Middle frontal gyrus (tissue), 1 donor: ENCODE measurements at regions not wholly inside any gene's neighbourhood (a gene's known extent, or its start where the extent isn't known, plus 50 kb on each side); places are given as distances from the start of the nearest gene placed in this dataset.
"Not testable (repeated sequence)": the region's sequence is repeated elsewhere in the genome, so short reads cannot be mapped to it uniquely, and the experiment has no call there.

Experiments
- DNase-seq: peaks from one replicate; pipeline ENCODE4 v3.0.0-alpha.2; 2015; ENCODE audit warnings: low spot score; ENCODE audit errors: extremely low spot score

GRCh38 chr15:93954985-93955571 lies 276.3 kb upstream of the MCTP2 start:
- DNase-seq: no peak

GRCh38 chr15:93948726-93949125 lies 282.6 kb upstream of the MCTP2 start:
- no peak for DNase-seq

GRCh38 chr15:93943586-93943985 lies 287.8 kb upstream of the MCTP2 start:
- DNase-seq: no peak

- no peak for DNase-seq
These were observed 289.1 kb upstream of the MCTP2 start for GRCh38 chr15:93942269-93942694.

GRCh38 chr15:93941697-93942096 lies 289.7 kb upstream of the MCTP2 start:
- no peak for DNase-seq

GRCh38 chr15:93940226-93940625 lies 291.1 kb upstream of the MCTP2 start:
- no peak for DNase-seq

GRCh38 chr15:93932164-93932776 lies 299.1 kb upstream of the MCTP2 start:
- DNase-seq: no peak

- DNase-seq: no peak
These were observed 301.8 kb upstream of the MCTP2 start for GRCh38 chr15:93929375-93930094.

GRCh38 chr15:93920204-93920603 lies 311.2 kb upstream of the MCTP2 start:
- no peak for DNase-seq

GRCh38 chr15:93918801-93919200 lies 312.6 kb upstream of the MCTP2 start:
- not testable (repeated sequence) for DNase-seq

- no peak for DNase-seq
These were observed 314.2 kb upstream of the MCTP2 start for GRCh38 chr15:93917181-93917580.

GRCh38 chr15:93913871-93914270 lies 317.5 kb upstream of the MCTP2 start:
- no peak for DNase-seq

GRCh38 chr15:93913310-93913709 lies 318.1 kb upstream of the MCTP2 start:
- no peak for DNase-seq

GRCh38 chr15:93900476-93901400 lies 330.6 kb upstream of the MCTP2 start:
- DNase-seq: no peak

GRCh38 chr15:93899817-93900216 lies 331.5 kb upstream of the MCTP2 start:
- DNase-seq: no peak

GRCh38 chr15:93897377-93897776 lies 334.0 kb upstream of the MCTP2 start:
- DNase-seq: no peak

GRCh38 chr15:93895976-93896770 lies 335.2 kb upstream of the MCTP2 start:
- no peak for DNase-seq

- DNase-seq: no peak
These were observed 336.8 kb upstream of the MCTP2 start for GRCh38 chr15:93894438-93895036.

GRCh38 chr15:93887151-93887550 lies 344.2 kb upstream of the MCTP2 start:
- DNase-seq: no peak

- no peak for DNase-seq
These were observed 348.6 kb upstream of the MCTP2 start for GRCh38 chr15:93882779-93883178.
